NB4 (cell line): ENCODE measurements at regions not wholly inside any gene's neighbourhood (a gene's known extent, or its start where the extent isn't known, plus 50 kb on each side); places are given as distances from the start of the nearest gene placed in this dataset.

Source experiments
- DNase-seq: peaks from one replicate; pipeline ENCODE4 v3.0.0; 2010; ENCODE audit warnings: low read depth
- H3K4me3 ChIP-seq: one replicate; pipeline ENCODE4 v1.5.1; 2011; ENCODE audit warnings: mild to moderate bottlenecking, low read depth, low read length, moderate library complexity
- MYC ChIP-seq: IDR thresholded peaks from 2 replicates; pipeline ENCODE4 v1.6.1; 2011; ENCODE audit warnings: low read depth, low read length
- POLR2A ChIP-seq: IDR thresholded peaks from 2 replicates; pipeline ENCODE4 v1.6.1; 2011; ENCODE audit warnings: mild to moderate bottlenecking; ENCODE audit not compliant: insufficient read length; ENCODE audit errors: extremely low read depth
- TF ChIP-seq, protein P1 (sequence below): IDR thresholded peaks from one replicate; pipeline ENCODE4 v1.5.1; 2012; ENCODE audit warnings: low read depth, low read length
- TF ChIP-seq, protein P2 (sequence below): IDR thresholded peaks from 2 replicates; pipeline ENCODE4 v1.6.1; 2011; ENCODE audit warnings: low read depth, low read length

DNA sequence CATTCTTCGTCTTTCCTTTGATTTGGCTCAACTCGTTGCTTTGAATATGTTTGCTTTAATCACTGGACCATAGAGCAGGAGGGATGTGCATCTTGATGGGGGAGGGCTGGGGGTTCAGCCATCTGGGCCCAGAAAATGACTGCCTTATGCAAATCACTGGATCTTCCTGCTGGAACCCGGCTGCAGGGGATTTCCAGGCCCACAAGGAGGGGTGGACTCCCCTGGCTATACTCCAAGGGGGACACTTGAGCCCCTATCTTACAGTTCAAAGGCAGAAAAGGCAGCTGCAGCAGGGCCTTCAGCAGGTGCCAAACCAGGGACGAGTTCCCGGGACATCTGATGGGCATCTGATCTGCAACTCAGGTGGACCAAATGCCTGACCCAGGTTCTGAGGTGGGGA, 122.5 kb downstream of the DICER1 start:
- TF ChIP-seq, protein P1, sequence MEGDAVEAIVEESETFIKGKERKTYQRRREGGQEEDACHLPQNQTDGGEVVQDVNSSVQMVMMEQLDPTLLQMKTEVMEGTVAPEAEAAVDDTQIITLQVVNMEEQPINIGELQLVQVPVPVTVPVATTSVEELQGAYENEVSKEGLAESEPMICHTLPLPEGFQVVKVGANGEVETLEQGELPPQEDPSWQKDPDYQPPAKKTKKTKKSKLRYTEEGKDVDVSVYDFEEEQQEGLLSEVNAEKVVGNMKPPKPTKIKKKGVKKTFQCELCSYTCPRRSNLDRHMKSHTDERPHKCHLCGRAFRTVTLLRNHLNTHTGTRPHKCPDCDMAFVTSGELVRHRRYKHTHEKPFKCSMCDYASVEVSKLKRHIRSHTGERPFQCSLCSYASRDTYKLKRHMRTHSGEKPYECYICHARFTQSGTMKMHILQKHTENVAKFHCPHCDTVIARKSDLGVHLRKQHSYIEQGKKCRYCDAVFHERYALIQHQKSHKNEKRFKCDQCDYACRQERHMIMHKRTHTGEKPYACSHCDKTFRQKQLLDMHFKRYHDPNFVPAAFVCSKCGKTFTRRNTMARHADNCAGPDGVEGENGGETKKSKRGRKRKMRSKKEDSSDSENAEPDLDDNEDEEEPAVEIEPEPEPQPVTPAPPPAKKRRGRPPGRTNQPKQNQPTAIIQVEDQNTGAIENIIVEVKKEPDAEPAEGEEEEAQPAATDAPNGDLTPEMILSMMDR = no peak
- TF ChIP-seq, protein P2, sequence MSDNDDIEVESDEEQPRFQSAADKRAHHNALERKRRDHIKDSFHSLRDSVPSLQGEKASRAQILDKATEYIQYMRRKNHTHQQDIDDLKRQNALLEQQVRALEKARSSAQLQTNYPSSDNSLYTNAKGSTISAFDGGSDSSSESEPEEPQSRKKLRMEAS = no peak
- TF ChIP-seq MYC (no peak), POLR2A (no peak)
- DNase-seq = no peak

DNA sequence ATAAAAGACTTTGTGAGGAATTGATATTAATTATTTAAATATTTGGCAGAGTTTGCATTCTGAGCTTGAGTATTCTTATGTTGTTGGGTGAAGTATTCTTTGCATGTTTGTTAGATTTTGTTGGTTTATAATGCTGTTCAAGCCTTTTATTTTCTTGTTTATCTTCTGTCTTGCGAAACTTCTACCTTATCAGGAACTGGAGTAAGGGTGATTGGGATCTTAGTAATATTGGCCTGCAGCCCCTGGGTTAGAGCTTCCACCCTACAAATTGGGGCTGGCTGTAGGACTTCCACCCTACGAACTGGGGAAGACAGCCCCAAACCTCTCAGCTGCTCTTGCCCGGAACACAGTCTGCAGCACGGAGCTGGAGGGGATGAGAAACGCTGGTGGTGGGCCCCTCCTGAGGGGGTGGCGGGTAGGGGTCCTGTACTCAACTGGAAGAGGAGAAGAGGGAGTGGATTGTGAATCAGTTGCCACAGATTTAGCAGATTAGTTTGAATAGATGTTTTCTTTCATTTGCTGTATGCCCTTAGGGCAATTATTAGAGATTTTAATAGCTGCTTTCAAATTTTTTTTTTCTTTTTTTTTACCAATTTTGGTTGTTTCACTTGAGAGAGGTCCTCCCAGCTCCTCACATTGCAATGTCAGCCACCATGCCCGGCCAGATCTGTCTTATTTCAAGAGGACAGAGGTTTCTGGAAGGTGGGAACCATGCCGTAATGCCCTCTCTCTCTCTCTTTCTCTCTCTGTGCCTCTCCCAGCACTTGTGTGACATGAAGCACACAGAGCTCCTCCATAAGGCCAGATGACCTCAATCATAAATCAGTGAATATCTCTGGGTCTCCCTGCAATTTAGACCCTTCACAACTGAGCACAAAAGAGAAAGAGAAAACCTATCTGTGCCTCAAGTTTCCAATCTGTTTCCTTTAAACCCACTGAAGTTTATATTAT, 123.4 kb downstream of the DICER1 start:
- no peak for DNase-seq
- TF ChIP-seq MYC (no peak), POLR2A (no peak)
- TF ChIP-seq, protein P1 = no peak
- TF ChIP-seq, protein P2 = no peak
- H3K4me3 ChIP-seq = no peak overlapping the region

More for the DNA sequence above, 122.5 kb downstream of the DICER1 start:
- no peak overlapping the region for H3K4me3 ChIP-seq

DNA sequence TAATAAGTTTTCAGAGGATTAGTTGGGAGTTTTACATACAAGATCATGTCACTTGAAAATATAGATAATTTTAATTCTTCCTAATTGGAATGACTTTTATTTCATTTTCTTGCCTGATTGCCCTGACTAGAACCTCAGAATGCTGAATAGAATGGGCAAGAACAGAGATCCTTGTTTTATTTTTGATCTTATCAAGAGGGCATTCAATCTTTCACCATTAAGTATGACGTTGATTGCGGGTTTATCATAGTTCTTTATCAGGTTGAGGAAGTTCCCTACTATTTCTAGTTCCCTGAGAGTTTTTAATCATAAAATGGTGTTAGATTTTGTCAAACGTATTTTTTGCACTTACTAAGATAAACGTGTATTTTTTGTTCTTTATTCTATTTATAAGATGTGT, 124.3 kb downstream of the DICER1 start:
- no peak for DNase-seq
- TF ChIP-seq MYC (no peak), POLR2A (no peak)
- TF ChIP-seq, protein P1 = no peak
- TF ChIP-seq, protein P2 = no peak
- H3K4me3 ChIP-seq = no peak overlapping the region

DNA sequence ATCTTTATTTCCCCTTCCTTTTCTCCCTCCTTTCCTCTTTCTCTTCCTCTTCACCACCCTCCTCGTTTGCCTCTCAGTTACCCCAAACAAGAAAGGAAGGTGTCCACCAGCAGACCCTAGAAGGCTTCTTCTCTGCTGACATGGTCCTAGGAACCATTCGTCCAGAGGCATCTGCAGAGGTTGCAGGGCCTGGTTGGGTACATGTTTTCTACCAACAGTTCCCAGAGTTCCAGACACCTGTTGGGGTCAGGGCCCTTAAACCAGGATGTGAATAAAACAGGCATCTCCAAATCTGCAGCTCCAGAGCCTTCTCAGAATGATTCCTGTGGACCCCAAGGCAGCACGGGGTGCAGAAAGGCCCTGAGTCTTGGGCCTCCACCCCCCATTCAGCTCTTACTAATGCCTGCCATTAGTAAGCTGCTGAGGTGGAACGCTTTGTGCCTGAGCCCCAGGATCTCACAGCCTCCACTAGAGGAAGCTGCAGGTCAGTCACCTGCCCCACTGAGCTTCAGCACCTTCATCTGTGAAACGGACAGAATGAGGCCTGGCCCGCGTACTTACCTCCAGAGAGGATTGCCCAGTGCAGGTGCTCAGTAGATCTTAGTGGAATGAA, 130.4 kb downstream of the DICER1 start:
- H3K4me3 ChIP-seq = no peak overlapping the region
- DNase-seq = no peak
- TF ChIP-seq, protein P1 = no peak
- TF ChIP-seq MYC (no peak), POLR2A (no peak)
- TF ChIP-seq, protein P2 = no peak

DNA sequence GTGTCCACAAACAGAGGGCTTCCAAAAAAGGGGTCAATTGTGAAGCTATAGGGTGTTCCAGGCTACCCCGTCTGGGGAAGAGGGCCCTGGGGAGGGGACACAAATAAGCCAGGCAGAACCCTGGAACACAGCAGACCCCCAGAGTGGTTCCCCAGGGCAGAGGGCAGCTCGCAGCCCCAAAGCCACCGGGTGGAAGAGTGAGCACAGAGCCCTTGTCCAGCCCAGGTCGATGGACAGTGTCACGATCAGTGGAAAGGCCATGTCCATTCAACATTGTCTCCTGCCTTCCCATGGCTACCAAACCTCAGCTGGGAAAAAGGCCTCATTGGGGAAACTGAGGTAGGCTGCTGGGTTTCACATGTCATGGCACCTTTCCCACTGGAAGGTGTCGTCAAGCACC, 131.4 kb downstream of the DICER1 start:
- H3K4me3 ChIP-seq = no peak overlapping the region
- TF ChIP-seq, protein P2 = no peak
- TF ChIP-seq POLR2A = no peak
- TF ChIP-seq, protein P1 = no peak
- no peak for TF ChIP-seq MYC
- no peak for DNase-seq
